BLaER1 treated with 17β-estradiol and CSF1 and Interleukin-3, amounts not matched to agents 10 nM and 100 nM (cell line): ENCODE measurements at regions not wholly inside any gene's neighbourhood (a gene's known extent, or its start where the extent isn't known, plus 50 kb on each side); places are given as distances from the start of the nearest gene placed in this dataset.
A peak's percentile ranks its signal among the peaks of the same experiment; 100 is the strongest.

ENCODE experiments used
- H3K27ac ChIP-seq, 11 experiments: shearing (Covaris generic); formaldehyde crosslinking; 2 replicates each; pipeline ENCODE4 v1.8.1; 2022
- H3K27me3 ChIP-seq, 11 experiments: shearing (Covaris generic); formaldehyde crosslinking; 2 replicates each; pipeline ENCODE4 v1.8.1; 2022
- H3K36me3 ChIP-seq, 11 experiments: shearing (Covaris generic); formaldehyde crosslinking; 2 replicates each; pipeline ENCODE4 v1.8.1; 2022
- H3K4me1 ChIP-seq, 10 experiments: shearing (Covaris generic); formaldehyde crosslinking; 2 replicates each; pipeline ENCODE4 v1.8.1; 2022
- H3K4me2 ChIP-seq, 11 experiments: shearing (Covaris generic); formaldehyde crosslinking; 2 replicates each; pipeline ENCODE4 v1.8.1; 2022
- H3K4me3 ChIP-seq, 10 experiments: shearing (Covaris generic); formaldehyde crosslinking; 2 replicates each; pipeline ENCODE4 v1.8.1; 2022
- H3K9ac ChIP-seq, 11 experiments: shearing (Covaris generic); formaldehyde crosslinking; 2 replicates each; pipeline ENCODE4 v1.8.1; 2022
- H3K9me3 ChIP-seq, 11 experiments: shearing (Covaris generic); formaldehyde crosslinking; replicated peaks in 1 of 11; 2 replicates each; pipeline ENCODE4 v1.8.1; 2022
- H4K20me1 ChIP-seq, 11 experiments: shearing (Covaris generic); formaldehyde crosslinking; 2 replicates each; pipeline ENCODE4 v1.8.1; 2022
- Cebpa-rat ChIP-seq, 11 experiments: shearing (Covaris generic); IDR thresholded peaks; 2 replicates each; pipeline ENCODE4 v1.8.1; 2022

DNA sequence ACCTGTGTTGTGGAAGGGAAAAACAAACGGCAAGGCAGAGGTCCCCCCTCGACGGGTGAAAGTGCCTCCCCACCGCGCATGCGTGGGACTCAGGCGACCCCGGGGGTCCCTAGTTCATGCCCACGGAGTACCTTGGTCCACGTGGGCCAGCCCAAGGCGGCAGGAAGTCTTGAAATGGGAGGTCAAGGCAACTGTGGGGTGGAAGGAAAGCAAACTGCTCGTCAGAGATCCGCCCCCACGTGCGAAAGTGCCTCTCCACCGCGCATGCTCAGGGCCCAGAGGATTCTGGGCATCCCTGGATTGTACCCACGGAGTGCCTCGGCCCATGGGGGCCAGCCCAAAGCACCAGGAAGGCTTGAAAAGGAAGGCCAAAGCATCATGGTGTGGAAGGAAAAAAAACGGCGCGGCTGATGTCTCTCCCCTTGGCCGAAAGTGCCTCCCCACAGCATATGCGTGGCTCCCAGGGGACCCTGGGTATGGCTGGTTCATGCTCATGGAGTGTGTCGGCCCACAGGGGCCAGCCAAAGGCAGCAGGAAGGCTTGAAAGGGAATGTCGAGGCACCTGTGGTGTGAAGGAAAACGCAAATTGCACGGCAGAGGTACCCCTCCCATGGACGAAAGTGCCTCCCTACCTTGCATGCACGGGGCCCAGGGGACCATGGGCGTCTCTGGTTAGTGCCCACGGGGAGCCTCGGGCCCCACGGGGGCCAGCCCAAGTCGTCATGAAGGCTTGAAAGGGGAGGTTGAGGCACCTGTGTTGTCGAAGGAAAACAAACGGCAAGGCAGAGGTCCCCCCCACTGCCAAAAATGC lies 369.7 kb downstream of the ALG10 start:
- 0 out of 22 replicates have a peak, but pooled peaks cover 0 to 4% (median 0%) of the 10 kb centered on the region in 11 experiments for H3K27me3 ChIP-seq
- H3K4me2 ChIP-seq, result peak overlapping the region in 7 of 11 experiments; percentile 29 to 51 (median 36); a peak in 11 of 22 replicates
- H3K4me3 ChIP-seq, result no peak overlapping the region
- peaks cover 0 to 68% (median 37%) of the 10 kb centered on the region in 11 experiments; a peak in 17 of 22 replicates for H3K9me3 ChIP-seq
- no peak overlapping the region for H3K9ac ChIP-seq
- no peak overlapping the region for H3K27ac ChIP-seq
- 0 out of 22 replicates have a peak, but pooled peaks cover 0 to 2% (median 0%) of the 10 kb centered on the region in 11 experiments for H4K20me1 ChIP-seq
- H3K4me1 ChIP-seq, result peaks cover 0 to 34% (median 17%) of the 10 kb centered on the region in 10 experiments; a peak in 15 of 20 replicates
- no peak for TF ChIP-seq Cebpa-rat (IDR thresholded peaks at IDR 0.05)
- no peaks in the 10 kb centered on the region for H3K36me3 ChIP-seq

DNA sequence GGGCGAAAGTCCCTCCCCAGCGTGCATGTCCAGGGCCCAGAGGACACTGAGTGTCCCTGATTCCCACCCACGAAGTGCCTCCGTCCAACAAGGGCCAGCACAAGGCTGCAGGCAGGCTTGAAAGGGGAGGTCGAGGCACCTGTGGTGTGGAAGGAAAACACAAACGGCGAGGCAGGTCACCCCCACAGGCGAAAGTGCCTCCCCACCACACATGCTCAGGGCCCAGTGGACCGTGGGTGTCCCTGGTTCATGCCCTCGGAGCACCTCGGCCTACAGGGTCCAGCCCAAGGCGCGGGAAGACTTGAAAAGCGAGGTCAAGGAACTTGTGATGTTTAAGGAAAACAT lies 370.4 kb downstream of the ALG10 start:
- peaks cover 0 to 41% (median 25%) of the 10 kb centered on the region in 10 experiments; a peak in 15 of 20 replicates for H3K4me1 ChIP-seq
- no peaks in the 10 kb centered on the region for H3K36me3 ChIP-seq
- H3K27ac ChIP-seq, result no peak overlapping the region
- no peak overlapping the region for H3K4me3 ChIP-seq
- H4K20me1 ChIP-seq, result 0 out of 22 replicates have a peak, but pooled peaks cover 0 to 4% (median 0%) of the 10 kb centered on the region in 11 experiments
- H3K4me2 ChIP-seq, result peak overlapping the region in 3 of 11 experiments; percentile 29 to 51 (median 36); a peak in 5 of 22 replicates
- H3K9me3 ChIP-seq, result peaks cover 0 to 66% (median 34%) of the 10 kb centered on the region in 11 experiments; a peak in 16 of 22 replicates
- TF ChIP-seq Cebpa-rat (IDR thresholded peaks at IDR 0.05), result no peak
- H3K9ac ChIP-seq, result no peak overlapping the region
- 0 out of 22 replicates have a peak, but pooled peaks cover 0 to 4% (median 0%) of the 10 kb centered on the region in 11 experiments for H3K27me3 ChIP-seq

DNA sequence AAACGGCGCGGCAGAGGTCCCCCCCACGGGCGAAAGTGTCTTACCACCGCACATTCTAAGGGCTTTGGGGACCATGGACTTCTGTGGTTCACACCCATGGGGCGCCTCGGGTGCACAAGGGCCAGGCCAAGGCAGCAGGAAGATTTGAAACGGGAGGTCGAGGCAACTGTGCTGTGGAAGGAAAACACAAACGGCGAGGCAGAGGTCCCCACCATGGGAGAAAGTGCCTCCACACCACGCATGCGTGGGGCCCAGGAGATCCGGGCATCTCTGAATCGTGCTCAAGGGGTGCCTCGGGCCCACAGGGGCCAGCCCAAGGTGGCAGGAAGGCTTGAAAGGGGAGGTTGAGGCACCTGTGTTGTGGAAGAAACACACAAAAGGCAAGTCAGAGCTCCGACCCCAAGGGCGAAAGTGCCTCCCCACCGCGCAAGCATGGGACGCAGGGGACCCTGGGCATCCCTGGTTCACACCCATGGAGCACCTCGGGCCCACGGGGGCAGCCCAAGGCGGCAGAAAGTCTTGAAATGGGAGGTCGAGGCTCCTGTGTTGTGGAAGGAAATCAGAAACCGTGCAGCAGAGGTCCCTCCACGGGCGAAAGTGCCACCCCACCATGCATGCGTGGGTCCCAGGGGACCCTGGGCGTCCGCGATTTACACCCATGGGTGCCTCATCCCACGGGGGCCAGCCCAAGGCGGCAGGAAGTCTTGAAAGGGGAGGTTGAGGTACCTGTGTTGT lies 371.0 kb downstream of the ALG10 start:
- Histone ChIP-seq H3K4me1 (peaks cover 0 to 47% (median 30%) of the 10 kb centered on the region in 10 experiments; a peak in 15 of 20 replicates), H3K4me2 (no peak overlapping the region), H3K36me3 (no peaks in the 10 kb centered on the region), H3K9ac (no peak overlapping the region), H3K4me3 (no peak overlapping the region), H3K27ac (no peak overlapping the region), H4K20me1 (0 out of 22 replicates have a peak, but pooled peaks cover 0 to 4% (median 0%) of the 10 kb centered on the region in 11 experiments), H3K27me3 (0 out of 22 replicates have a peak, but pooled peaks cover 0 to 4% (median 0%) of the 10 kb centered on the region in 11 experiments), H3K9me3 (peaks cover 0 to 70% (median 34%) of the 10 kb centered on the region in 11 experiments; a peak in 16 of 22 replicates)
- TF ChIP-seq Cebpa-rat (IDR thresholded peaks at IDR 0.05), result no peak

DNA sequence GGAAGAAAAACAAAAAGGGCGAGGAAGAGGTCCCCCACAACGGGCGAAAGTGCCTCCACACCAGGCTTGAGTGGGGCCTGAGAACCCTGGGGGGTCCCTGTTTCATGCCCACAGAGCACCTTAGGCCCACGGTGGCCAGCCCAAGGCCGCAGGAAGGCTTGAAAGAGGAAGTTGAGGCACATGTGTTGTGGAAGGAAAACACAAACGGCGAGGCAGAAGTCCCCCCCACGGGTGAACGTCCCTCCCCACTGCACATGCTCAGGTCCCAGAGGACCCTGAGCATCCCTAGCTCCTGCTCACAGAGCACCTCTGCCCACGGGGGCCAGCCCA lies 371.5 kb downstream of the ALG10 start:
- 0 out of 22 replicates have a peak, but pooled peaks cover 0 to 4% (median 0%) of the 10 kb centered on the region in 11 experiments for H3K27me3 ChIP-seq
- H3K4me3 ChIP-seq, result no peak overlapping the region
- no peak overlapping the region for H3K27ac ChIP-seq
- H4K20me1 ChIP-seq, result 0 out of 22 replicates have a peak, but pooled peaks cover 0 to 4% (median 0%) of the 10 kb centered on the region in 11 experiments
- peaks cover 0 to 52% (median 34%) of the 10 kb centered on the region in 10 experiments; a peak in 15 of 20 replicates for H3K4me1 ChIP-seq
- peaks cover 0 to 76% (median 35%) of the 10 kb centered on the region in 11 experiments; a peak in 16 of 22 replicates for H3K9me3 ChIP-seq
- no peaks in the 10 kb centered on the region for H3K36me3 ChIP-seq
- no peak overlapping the region for H3K4me2 ChIP-seq
- no peak overlapping the region for H3K9ac ChIP-seq
- TF ChIP-seq Cebpa-rat (IDR thresholded peaks at IDR 0.05), result no peak

DNA sequence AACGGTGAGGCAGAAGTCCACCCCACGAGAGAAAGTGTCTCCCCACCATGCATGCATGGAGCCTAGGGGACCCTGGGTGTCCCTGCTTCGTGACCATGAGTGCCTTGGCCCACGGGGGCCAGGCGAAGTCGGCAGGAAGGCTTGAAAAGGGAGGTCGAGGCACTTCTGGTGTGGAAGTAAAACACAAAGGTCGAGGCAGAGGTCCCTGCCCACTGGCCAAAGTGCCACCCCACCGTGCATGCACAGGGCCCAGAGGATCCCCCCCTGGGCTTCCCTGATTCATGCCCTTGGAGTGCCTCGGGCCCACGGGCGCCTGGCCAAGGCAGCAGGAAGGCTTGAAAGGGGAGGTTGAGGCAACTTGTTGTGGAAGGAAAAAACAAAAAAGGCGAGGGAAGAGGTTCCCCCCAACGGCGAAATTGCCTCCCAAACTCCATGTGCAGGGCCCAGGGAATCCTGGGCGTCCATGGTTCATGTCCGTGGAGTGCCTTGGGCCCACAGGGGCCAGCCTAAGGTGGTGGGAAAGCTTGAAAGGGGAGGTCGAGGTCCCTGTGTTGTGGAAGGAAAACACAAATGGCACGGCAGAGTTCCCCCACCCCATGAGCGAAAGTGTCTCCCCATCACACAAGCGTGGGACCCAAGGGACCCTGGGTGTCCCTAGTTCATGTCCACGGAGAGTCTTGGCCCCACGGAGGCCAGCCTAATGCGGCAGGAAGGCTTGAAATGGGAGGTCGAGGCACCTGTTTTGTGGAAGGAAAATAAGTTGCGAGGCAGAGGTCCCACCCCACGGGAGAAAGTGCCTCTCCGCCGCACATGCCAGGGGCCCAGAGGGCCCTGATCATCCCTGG lies 372.1 kb downstream of the ALG10 start:
- no peak for TF ChIP-seq Cebpa-rat (IDR thresholded peaks at IDR 0.05)
- Histone ChIP-seq H3K27me3 (0 out of 22 replicates have a peak, but pooled peaks cover 0 to 4% (median 0%) of the 10 kb centered on the region in 11 experiments), H3K9ac (no peak overlapping the region), H3K4me2 (peak overlapping the region in 3 of 11 experiments; percentile 10 to 27 (median 15); a peak in 1 of 22 replicates), H3K27ac (no peak overlapping the region), H3K4me1 (peaks cover 0 to 53% (median 36%) of the 10 kb centered on the region in 10 experiments; a peak in 15 of 20 replicates), H3K9me3 (peaks cover 0 to 82% (median 36%) of the 10 kb centered on the region in 11 experiments; a peak in 16 of 22 replicates), H3K36me3 (no peaks in the 10 kb centered on the region), H3K4me3 (no peak overlapping the region), H4K20me1 (0 out of 22 replicates have a peak, but pooled peaks cover 0 to 4% (median 0%) of the 10 kb centered on the region in 11 experiments)

DNA sequence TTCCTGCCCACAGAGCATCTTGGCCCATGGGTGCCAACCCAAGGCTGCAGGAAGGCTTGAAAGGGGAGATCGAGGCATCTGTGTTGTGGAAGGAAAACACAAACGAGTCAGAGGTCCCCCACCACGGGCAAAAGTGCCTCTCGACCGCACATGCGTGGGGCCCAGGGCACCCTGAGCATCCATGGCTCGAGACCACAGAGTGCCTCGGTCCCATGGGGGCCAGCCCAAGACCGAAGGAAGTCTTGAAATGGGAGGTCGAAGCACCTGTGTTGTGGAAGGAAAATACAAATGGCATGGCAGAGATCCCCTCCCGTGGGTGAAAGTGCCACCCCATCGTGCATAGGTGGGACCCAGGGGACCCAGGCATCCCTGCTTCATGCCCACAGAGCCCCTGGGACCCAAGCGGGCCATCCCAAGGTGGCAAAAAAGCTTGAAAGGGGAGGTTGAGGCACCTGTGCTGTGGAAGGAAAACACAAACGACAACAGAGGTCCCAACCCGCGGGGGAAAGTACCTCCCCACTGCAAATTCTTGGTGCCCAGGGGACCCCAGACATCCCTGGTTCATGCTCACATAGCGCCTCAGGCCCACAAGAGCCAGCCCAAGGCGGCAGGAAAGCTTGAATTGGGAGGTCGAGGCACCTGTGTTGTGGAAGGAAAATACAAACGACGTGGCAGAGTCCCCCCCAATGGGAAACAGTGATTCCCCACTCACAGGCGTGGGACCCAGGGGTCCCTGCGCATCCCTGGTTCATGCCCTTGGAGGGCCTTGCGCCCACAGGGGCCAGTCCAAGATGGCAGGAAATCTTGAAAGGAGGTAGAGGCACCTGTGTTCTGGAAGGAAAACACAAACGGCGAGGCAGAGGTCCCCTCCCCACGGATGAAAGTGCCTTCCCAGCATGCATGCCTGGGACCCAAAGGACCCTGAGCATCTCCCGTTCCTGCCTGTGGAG lies 373.0 kb downstream of the ALG10 start:
- Histone ChIP-seq H3K27ac (no peak overlapping the region), H4K20me1 (0 out of 22 replicates have a peak, but pooled peaks cover 0 to 4% (median 0%) of the 10 kb centered on the region in 11 experiments), H3K4me1 (peaks cover 0 to 53% (median 36%) of the 10 kb centered on the region in 10 experiments; a peak in 15 of 20 replicates), H3K27me3 (0 out of 22 replicates have a peak, but pooled peaks cover 0 to 4% (median 0%) of the 10 kb centered on the region in 11 experiments), H3K9ac (no peak overlapping the region), H3K9me3 (peaks cover 0 to 90% (median 40%) of the 10 kb centered on the region in 11 experiments; a peak in 16 of 22 replicates), H3K4me2 (peak overlapping the region in 5 of 11 experiments; percentile 56 to 88 (median 72); a peak in 6 of 22 replicates), H3K4me3 (no peak overlapping the region), H3K36me3 (no peaks in the 10 kb centered on the region)
- TF ChIP-seq Cebpa-rat (IDR thresholded peaks at IDR 0.05), result no peak
